Upper lobe of left lung (tissue), 4 donors: ENCODE measurements at regions not wholly inside any gene's neighbourhood (a gene's known extent, or its start where the extent isn't known, plus 50 kb on each side); places are given as distances from the start of the nearest gene placed in this dataset.

Experiments used
- CTCF ChIP-seq, 6 experiments: fragments of 450-650 bp in 4 of 6; fragments of 200-600 bp in 2 of 6; sonication (generic) in 2 of 6; IDR thresholded peaks; one replicate each; pipeline ENCODE4 v1.5.1; 2016 to 2019; ENCODE audit warnings: antibody characterized with exemption in 6 of 6
- EP300 ChIP-seq, 4 donors: sonication (generic); formaldehyde crosslinking; IDR thresholded peaks; one replicate each; pipeline ENCODE4 v1.5.1; 2017; ENCODE audit warnings: antibody characterized with exemption in 4 of 4, control low read depth in 2 of 4
- POLR2AphosphoS5 ChIP-seq, 2 donors: sonication (generic); formaldehyde crosslinking; IDR thresholded peaks; one replicate each; pipeline ENCODE4 v1.5.1; 2017; ENCODE audit warnings: antibody characterized with exemption in 2 of 2

GRCh38 chr2:219692521-219692920 lies 65.1 kb downstream of the SLC4A3 start:
- TF ChIP-seq CTCF (IDR thresholded peaks at IDR 0.05) (no peak), POLR2AphosphoS5 (IDR thresholded peaks at IDR 0.05) (no peak), EP300 (IDR thresholded peaks at IDR 0.05) (no peak)
